ENCODE measurements at regions not wholly inside any gene's neighbourhood (a gene's known extent, or its start where the extent isn't known, plus 50 kb on each side); places are given as distances from the start of the nearest gene placed in this dataset.
"Not testable (repeated sequence)": the region's sequence is repeated elsewhere in the genome, so short reads cannot be mapped to it uniquely, and the experiment has no call there.

- H3K4me3 ChIP-seq (ENCODE audit: low read length, poor library complexity, severe bottlenecking); H2AFZ ChIP-seq (ENCODE audit: low read length); H3K4me2 ChIP-seq (ENCODE audit: low read depth, low read length, poor library complexity, severe bottlenecking); H3K27me3 ChIP-seq (ENCODE audit: insufficient read depth, low read length, poor library complexity, severe bottlenecking); H4K20me1 ChIP-seq (ENCODE audit: insufficient read depth, low read length, poor library complexity, severe bottlenecking); H3K9me3 ChIP-seq (ENCODE audit: insufficient read depth, low read depth, low read length); H3F3A ChIP-seq (ENCODE audit: low read depth); H3K36me3 ChIP-seq (ENCODE audit: insufficient read depth, low read length); H3K9me2 ChIP-seq (replicated peaks; ENCODE audit: low read depth, low read length); H3K79me2 ChIP-seq (ENCODE audit: insufficient read depth, low read length); H3K9ac ChIP-seq (ENCODE audit: low read depth, low read length, poor library complexity, severe bottlenecking); H3K4me1 ChIP-seq (ENCODE audit: insufficient read depth, low read length, poor library complexity, severe bottlenecking): not testable (repeated sequence)
Measured at GRCh38 chr7:97234494-97234893, 117.0 kb downstream of the SDHAF3 start.

- TF ChIP-seq CTCF (conservative IDR thresholded peaks at IDR 0.05; ENCODE audit: low read length), result no peak
- TF ChIP-seq EZH2phosphoT487 (IDR thresholded peaks at IDR 0.05; ENCODE audit: borderline replicate concordance), result no peak
- no peaks in the 10 kb centered on the region for H3K9me2 ChIP-seq (replicated peaks; ENCODE audit: low read depth, low read length)
Measured at GRCh38 chr7:97246317-97246716, 128.8 kb downstream of the SDHAF3 start.

DNA sequence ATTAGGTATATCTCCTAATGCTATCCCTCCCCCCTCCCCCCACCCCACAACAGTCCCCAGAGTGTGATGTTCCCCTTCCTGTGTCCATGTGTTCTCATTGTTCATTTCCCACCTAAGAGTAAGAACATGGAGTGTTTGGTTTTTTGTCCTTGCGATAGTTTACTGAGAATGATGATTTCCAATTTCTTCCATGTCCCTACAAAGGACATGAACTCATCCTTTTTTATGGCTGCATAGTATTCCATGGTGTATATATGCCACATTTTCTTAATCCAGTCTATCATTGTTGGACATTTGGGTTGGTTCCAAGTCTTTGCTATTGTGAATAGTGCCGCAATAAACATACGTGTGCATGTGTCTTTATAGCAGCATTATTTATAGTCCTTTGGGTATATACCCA lies 140.7 kb downstream of the SDHAF3 start:
- H3K36me3 ChIP-seq (ENCODE audit: insufficient read depth, low read length); H3K4me1 ChIP-seq (ENCODE audit: insufficient read depth, low read length, poor library complexity, severe bottlenecking); H3K4me2 ChIP-seq (ENCODE audit: low read depth, low read length, poor library complexity, severe bottlenecking); H3F3A ChIP-seq (ENCODE audit: low read depth); H3K9me3 ChIP-seq (ENCODE audit: insufficient read depth, low read depth, low read length); H2AFZ ChIP-seq (ENCODE audit: low read length); H3K9ac ChIP-seq (ENCODE audit: low read depth, low read length, poor library complexity, severe bottlenecking); H4K20me1 ChIP-seq (ENCODE audit: insufficient read depth, low read length, poor library complexity, severe bottlenecking); H3K27me3 ChIP-seq (ENCODE audit: insufficient read depth, low read length, poor library complexity, severe bottlenecking); H3K4me3 ChIP-seq (ENCODE audit: low read length, poor library complexity, severe bottlenecking); H3K79me2 ChIP-seq (ENCODE audit: insufficient read depth, low read length); H3K9me2 ChIP-seq (replicated peaks; ENCODE audit: low read depth, low read length): not testable (repeated sequence)

More at GRCh38 chr7:97246317-97246716, 128.8 kb downstream of the SDHAF3 start:
- no peaks in the 10 kb centered on the region for H3K79me2 ChIP-seq (ENCODE audit: insufficient read depth, low read length)
- no peaks in the 10 kb centered on the region for H3K4me1 ChIP-seq (ENCODE audit: insufficient read depth, low read length, poor library complexity, severe bottlenecking)
- H4K20me1 ChIP-seq (ENCODE audit: insufficient read depth, low read length, poor library complexity, severe bottlenecking), result no peaks in the 10 kb centered on the region
- no peaks in the 10 kb centered on the region for H3F3A ChIP-seq (ENCODE audit: low read depth)
- H3K4me2 ChIP-seq (ENCODE audit: low read depth, low read length, poor library complexity, severe bottlenecking), result no peak overlapping the region
- H3K4me3 ChIP-seq (ENCODE audit: low read length, poor library complexity, severe bottlenecking), result no peak overlapping the region
- H3K9me3 ChIP-seq (ENCODE audit: insufficient read depth, low read depth, low read length), result 0 out of 2 replicates have a peak, but pooled peaks cover 3% of the 10 kb centered on the region
- no peaks in the 10 kb centered on the region for H3K36me3 ChIP-seq (ENCODE audit: insufficient read depth, low read length)
- H2AFZ ChIP-seq (ENCODE audit: low read length), result no peak overlapping the region
- no peak overlapping the region for H3K9ac ChIP-seq (ENCODE audit: low read depth, low read length, poor library complexity, severe bottlenecking)
- H3K27me3 ChIP-seq (ENCODE audit: insufficient read depth, low read length, poor library complexity, severe bottlenecking), result no peaks in the 10 kb centered on the region

- H3K4me2 ChIP-seq (ENCODE audit: low read depth, low read length, poor library complexity, severe bottlenecking), result no peak overlapping the region
- TF ChIP-seq EZH2phosphoT487 (IDR thresholded peaks at IDR 0.05; ENCODE audit: borderline replicate concordance), result no peak
- TF ChIP-seq CTCF (conservative IDR thresholded peaks at IDR 0.05; ENCODE audit: low read length), result no peak
Measured at GRCh38 chr7:97269741-97270140, 152.2 kb downstream of the SDHAF3 start.

More at GRCh38 chr7:97269741-97270140, 152.2 kb downstream of the SDHAF3 start:
- Histone ChIP-seq H3K9ac (ENCODE audit: low read depth, low read length, poor library complexity, severe bottlenecking) (no peak overlapping the region), H3K36me3 (ENCODE audit: insufficient read depth, low read length) (no peaks in the 10 kb centered on the region), H3K4me1 (ENCODE audit: insufficient read depth, low read length, poor library complexity, severe bottlenecking) (no peaks in the 10 kb centered on the region), H3K79me2 (ENCODE audit: insufficient read depth, low read length) (no peaks in the 10 kb centered on the region), H3K4me3 (ENCODE audit: low read length, poor library complexity, severe bottlenecking) (no peak overlapping the region), H3F3A (ENCODE audit: low read depth) (no peaks in the 10 kb centered on the region), H3K27me3 (ENCODE audit: insufficient read depth, low read length, poor library complexity, severe bottlenecking) (no peaks in the 10 kb centered on the region), H3K9me2 (replicated peaks; ENCODE audit: low read depth, low read length) (0 out of 2 replicates have a peak, but pooled peaks cover 3% of the 10 kb centered on the region), H3K9me3 (ENCODE audit: insufficient read depth, low read depth, low read length) (0 out of 2 replicates have a peak, but pooled peaks cover 4% of the 10 kb centered on the region), H2AFZ (ENCODE audit: low read length) (no peak overlapping the region), H4K20me1 (ENCODE audit: insufficient read depth, low read length, poor library complexity, severe bottlenecking) (no peaks in the 10 kb centered on the region)
